GM10248 (cell line): ENCODE measurements at regions not wholly inside any gene's neighbourhood (a gene's known extent, or its start where the extent isn't known, plus 50 kb on each side); places are given as distances from the start of the nearest gene placed in this dataset.
"Not testable (repeated sequence)": the region's sequence is repeated elsewhere in the genome, so short reads cannot be mapped to it uniquely, and the experiment has no call there.

Experiments
- CTCF ChIA-PET: fragments of 300-600 bp; sonication (Branson Sonifier 250); formaldehyde crosslinking; extraction: SDS; loops from one replicate; lab custom pipeline; 2021; ENCODE audit warnings: antibody characterized with exemption; lab: Yijun Ruan, JAX
- POLR2A ChIA-PET: fragments of 350-650 bp; sonication (Branson Sonifier 250); formaldehyde crosslinking; extraction: SDS; loops from one replicate; lab custom pipeline; 2020; ENCODE audit warnings: antibody characterized with exemption; lab: Yijun Ruan, JAX
- DNase-seq: peaks from one replicate; pipeline ENCODE4 v3.0.0; 2012; ENCODE audit errors: extremely low spot score
- TF ChIP-seq, protein P1 (sequence below): IDR thresholded peaks from 2 replicates; pipeline ENCODE4 v1.5.1; 2012; ENCODE audit warnings: mild to moderate bottlenecking, low read depth; ENCODE audit errors: extremely low read depth, missing control alignments, control extremely low read depth

DNA sequence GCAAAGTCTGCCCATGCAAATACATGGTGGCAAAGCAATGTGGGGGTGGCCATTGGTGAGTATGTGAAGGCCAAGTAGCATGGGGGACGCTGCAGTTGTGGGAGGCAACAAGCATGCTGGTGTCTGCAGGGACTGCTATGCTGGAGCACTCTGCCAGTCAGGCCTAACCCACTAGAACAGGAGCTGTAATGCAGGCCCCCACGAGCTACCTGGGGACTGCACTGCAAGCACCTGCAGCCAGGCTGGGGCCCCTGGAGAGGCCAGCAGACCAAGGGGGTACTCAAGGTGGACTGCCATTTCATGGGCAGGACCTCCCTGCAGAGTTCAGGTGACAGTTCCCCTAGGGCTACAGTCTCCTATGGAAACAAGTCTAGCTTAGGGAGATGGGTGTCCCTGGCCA, 183.8 kb upstream of the PDE4D start:
- ChIA-PET CTCF (no interaction called here), POLR2A (no interaction called here)
- DNase-seq: no peak
- TF ChIP-seq, protein P1, sequence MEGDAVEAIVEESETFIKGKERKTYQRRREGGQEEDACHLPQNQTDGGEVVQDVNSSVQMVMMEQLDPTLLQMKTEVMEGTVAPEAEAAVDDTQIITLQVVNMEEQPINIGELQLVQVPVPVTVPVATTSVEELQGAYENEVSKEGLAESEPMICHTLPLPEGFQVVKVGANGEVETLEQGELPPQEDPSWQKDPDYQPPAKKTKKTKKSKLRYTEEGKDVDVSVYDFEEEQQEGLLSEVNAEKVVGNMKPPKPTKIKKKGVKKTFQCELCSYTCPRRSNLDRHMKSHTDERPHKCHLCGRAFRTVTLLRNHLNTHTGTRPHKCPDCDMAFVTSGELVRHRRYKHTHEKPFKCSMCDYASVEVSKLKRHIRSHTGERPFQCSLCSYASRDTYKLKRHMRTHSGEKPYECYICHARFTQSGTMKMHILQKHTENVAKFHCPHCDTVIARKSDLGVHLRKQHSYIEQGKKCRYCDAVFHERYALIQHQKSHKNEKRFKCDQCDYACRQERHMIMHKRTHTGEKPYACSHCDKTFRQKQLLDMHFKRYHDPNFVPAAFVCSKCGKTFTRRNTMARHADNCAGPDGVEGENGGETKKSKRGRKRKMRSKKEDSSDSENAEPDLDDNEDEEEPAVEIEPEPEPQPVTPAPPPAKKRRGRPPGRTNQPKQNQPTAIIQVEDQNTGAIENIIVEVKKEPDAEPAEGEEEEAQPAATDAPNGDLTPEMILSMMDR: no peak

DNA sequence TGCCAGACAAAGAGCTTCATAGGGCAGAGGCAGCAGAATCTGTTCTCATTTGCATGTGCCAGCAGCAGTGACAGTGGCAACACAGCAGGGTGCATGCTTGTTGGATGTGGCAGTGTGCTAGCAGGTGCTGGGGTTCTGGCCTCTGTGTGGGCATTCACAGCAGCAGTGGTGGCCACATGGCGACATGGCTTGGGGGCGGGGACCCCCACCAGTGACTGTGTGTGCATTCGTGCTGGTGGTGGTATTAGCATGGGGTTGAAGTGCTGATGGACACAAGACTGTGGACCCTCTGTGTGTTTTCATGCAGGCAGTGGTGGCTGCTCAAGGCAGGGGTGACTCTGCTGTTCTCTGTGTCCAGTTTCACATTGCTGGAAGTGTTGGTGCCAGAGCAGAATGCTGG, 183.2 kb upstream of the PDE4D start:
- POLR2A ChIA-PET: no interaction called here
- CTCF ChIA-PET: interaction anchor here (2.0 kb wide), 1 partner anchor 10 kb away, joined by 9 read pairs; no protein-coding TSS in a partner anchor
- TF ChIP-seq, protein P1: no peak
- DNase-seq: no peak

DNA sequence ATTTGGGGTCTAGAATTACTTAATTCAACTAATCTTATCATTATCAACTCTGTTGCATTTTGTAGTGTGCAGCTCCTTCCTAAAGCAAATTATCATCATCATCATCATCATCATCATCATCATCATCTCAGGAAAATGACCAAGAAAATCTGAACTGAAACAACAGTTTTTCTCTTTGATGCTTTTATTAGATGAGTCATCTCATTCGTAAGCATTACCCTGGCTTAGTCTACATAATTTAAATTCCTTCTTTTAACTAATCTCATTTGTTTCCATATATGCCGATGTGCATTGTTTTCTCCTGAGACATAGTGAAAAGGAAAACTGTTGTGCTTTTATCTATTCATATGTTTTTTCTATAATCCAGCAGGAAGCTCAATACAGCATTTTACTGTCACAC, 173.0 kb upstream of the PDE4D start:
- DNase-seq: no peak
- ChIA-PET CTCF (no interaction called here), POLR2A (no interaction called here)
- TF ChIP-seq, protein P1: no peak

DNA sequence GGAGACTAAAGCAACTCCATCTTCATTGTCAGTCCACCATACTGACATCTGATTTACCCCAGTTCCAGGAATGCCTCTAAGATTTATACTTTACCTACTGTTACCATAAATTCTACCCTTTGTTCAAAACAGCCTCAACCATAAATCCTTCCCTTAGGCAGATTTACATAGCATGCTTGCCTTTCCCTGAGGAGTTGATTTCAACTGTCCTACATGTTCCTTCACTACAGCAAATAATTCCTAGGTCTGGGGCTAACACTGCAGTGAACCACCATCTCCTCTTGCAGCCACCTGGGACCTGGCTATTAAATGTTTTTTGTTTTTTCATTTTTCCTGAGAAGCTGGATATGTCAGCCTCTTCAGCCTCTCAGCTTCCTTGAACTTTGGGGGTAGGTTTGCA, 166.9 kb upstream of the PDE4D start:
- CTCF ChIA-PET: no interaction called here
- TF ChIP-seq, protein P1: no peak
- DNase-seq: no peak
- POLR2A ChIA-PET: no interaction called here

DNA sequence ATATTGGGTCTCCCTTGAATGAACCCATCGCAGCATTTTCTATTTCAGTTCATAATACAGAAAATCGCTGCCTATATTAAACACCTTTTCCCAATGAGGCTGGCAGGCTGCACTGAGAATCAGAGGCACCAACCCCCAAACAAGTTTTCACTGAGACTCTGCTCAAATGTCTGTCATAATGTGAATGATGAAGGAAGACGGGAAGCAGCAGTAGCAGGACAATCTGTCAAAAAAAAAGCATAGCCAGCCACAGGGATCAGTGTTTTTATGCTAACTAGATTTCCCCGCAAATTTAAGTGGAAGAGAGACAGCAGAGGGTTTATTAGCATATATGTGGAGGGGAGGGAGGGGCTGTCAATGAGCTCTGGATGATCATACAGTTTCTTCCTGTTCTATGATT, 162.7 kb upstream of the PDE4D start:
- TF ChIP-seq, protein P1: no peak
- DNase-seq: no peak
- ChIA-PET CTCF (no interaction called here), POLR2A (no interaction called here)

DNA sequence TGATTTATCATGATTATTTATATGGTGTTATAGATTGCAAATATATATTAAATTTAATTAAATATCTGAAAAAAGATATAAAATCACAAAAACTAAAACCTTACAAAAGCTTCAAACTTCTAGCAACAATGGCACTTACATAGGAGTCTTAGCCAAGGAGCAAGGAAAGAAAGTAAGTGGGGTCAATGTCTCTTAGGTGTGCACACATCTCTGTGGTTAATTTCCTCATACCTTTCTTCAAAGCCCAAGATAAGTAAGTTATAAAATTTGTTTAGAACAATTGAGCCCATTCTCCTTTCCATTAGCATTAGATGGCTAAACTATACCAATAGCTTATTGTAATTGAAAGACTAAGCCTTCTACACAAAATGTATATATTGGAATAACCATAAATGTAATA, 161.6 kb upstream of the PDE4D start:
- ChIA-PET CTCF (no interaction called here), POLR2A (no interaction called here)
- TF ChIP-seq, protein P1: no peak
- DNase-seq: no peak

DNA sequence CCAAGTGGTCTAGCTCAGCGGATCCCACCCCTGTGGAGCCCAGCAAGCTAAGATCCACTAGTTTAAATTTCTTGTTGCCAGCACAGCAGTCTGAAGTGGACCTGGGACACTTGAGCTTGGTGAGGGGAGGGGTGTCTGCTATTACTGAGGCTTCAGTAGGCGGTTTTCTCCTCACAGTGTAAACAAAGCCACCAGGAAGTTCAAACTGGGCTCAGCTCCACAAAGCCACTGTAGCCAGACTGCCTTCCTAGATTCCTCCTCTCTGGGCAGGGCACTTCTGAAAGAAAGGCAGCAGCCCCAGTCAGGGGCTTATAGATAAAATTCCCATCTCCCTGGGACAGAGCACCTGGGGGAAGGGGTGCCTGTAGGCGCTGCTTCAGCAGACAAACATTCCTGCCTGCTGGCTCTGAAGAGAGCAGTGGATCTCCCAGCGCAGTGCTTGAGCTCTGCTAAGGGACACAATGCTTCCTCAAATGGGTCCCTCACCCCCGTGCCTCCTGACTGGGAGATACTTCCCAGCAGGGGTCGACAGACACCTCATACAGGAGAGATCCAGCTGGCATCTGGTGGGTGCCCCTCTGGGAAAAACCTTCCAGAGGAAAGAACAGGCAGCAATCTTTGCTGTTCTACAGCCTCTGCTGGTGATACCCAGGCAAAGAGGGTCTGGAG, 148.6 kb upstream of the PDE4D start:
- POLR2A ChIA-PET, DNase-seq: not testable (repeated sequence)
- CTCF ChIA-PET: interaction anchor here (0.7 to 1.2 kb wide), 2 partner anchors 10 to 17 kb away, joined by 3 to 4 read pairs; no protein-coding TSS in a partner anchor

DNA sequence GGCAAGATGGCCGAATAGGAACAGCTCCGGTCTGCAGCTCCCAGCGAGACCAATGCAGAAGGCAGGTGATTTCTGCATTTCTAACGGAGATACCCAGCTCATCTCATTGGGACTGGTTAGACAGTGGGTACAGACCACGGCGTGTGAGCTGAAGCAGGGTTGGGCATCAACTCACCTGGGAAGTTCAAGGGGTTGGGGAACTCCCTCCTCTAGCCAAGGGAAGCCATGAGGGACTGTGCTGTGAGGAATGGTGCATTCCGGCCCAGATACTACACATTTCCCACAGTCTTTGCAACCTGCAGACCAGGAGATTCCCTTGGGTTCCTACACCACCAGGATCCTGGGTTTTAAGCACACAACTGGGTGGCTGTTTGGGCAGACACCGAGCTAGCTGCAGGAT, 148.0 kb upstream of the PDE4D start:
- DNase-seq, POLR2A ChIA-PET: not testable (repeated sequence)
- CTCF ChIA-PET: interaction anchor here (1.1 to 1.2 kb wide), 2 partner anchors 17 to 18 kb away, joined by 3 to 4 read pairs; no protein-coding TSS in a partner anchor
